ENCODE measurements at regions not wholly inside any gene's neighbourhood (a gene's known extent, or its start where the extent isn't known, plus 50 kb on each side); places are given as distances from the start of the nearest gene placed in this dataset.

- TF ChIP-seq CTCF (IDR thresholded peaks at IDR 0.05; ENCODE audit: low read depth, low read length, missing input control), result no peak
- no peak for TF ChIP-seq RXRA (IDR thresholded peaks at IDR 0.05)
- TF ChIP-seq JUND (IDR thresholded peaks at IDR 0.05), result no peak
- TF ChIP-seq HNF4A (conservative IDR thresholded peaks at IDR 0.05), result no peak
- TF ChIP-seq ATF3 (IDR thresholded peaks at IDR 0.05), result no peak
- no peak for TF ChIP-seq RAD21 (IDR thresholded peaks at IDR 0.05)
- TF ChIP-seq MAX (IDR thresholded peaks at IDR 0.05), result no peak
Observed at GRCh38 chrX:69076088-69076487, 89.2 kb downstream of the PJA1 start.

Data from liver (tissue), 3 donors.